HG03097 (cell line): ENCODE measurements at regions not wholly inside any gene's neighbourhood (a gene's known extent, or its start where the extent isn't known, plus 50 kb on each side); places are given as distances from the start of the nearest gene placed in this dataset.

Experiments used
- ATAC-seq: cut with Tn5 transposase; IDR thresholded peaks from one replicate; pipeline ENCODE4 v1.9.1; 2021; ENCODE audit not compliant: unreplicated experiment, low FRiP score

DNA sequence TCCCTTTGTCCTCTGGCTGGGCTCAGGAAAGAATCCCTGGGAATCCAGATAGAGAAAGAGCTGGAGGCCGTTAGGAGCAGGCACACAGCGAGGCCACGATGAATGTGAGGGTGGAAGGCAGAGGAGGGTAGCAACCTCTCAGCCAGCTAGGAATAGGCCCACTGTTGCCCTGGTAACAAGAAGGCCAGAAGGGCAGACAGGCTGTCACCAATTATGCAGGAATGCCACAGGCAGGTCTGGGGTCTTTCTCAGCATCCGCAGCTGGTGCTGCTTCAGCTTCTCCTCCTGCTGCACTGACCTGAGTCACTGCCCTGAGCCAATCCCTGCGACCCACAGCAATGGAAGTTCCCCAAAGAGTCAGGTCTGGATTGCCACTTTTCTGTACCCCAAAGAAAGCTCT lies 62.8 kb upstream of the C3orf80 start:
- ATAC-seq = no peak

DNA sequence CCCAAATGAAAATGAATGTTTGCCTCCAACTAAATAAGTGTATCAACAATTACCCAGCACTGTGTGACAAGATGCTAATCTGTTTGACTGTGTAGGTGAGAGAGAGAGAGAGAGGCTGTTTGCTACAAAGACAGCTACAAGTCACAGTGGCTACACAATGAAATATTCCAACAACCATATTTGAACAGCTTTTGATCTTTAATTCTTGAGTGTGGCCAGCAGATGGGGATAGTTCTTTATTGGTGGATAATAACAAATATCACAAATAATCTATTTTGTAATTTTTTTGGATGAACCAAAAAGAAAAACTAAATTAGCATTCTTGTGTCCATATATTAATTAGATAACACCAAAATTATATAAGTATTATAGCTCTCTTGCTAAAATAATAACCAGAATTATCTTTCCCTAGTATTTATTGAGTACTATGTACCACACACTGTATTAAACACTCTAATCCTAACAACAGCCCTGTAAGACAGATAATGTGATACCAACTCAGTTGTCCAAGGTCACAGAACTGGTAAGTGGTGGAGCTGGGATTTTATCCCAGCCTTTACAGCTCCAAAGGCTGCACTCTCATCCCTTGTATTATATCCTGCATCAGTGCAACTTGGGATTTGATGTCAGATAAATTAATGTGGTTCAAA lies 61.9 kb upstream of the C3orf80 start:
- no peak for ATAC-seq

DNA sequence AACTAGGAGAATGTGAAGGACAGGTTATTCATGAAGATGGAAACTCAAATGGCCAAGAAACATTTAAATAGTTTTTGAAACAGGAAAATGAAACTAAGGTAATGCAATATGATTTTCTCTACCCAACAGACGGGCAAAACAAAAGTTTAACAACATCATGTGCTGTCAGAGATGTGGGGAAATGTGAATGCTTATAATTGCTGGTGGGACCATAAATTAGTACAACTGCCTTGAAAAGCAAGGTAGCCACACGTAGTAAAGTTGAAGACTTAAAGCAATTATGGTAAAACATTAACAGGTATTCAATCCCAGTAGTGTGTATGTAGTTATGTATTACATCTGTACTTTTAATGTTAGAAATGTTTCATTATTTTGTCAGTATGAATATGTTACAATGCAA lies 57.0 kb upstream of the C3orf80 start:
- ATAC-seq = no peak

DNA sequence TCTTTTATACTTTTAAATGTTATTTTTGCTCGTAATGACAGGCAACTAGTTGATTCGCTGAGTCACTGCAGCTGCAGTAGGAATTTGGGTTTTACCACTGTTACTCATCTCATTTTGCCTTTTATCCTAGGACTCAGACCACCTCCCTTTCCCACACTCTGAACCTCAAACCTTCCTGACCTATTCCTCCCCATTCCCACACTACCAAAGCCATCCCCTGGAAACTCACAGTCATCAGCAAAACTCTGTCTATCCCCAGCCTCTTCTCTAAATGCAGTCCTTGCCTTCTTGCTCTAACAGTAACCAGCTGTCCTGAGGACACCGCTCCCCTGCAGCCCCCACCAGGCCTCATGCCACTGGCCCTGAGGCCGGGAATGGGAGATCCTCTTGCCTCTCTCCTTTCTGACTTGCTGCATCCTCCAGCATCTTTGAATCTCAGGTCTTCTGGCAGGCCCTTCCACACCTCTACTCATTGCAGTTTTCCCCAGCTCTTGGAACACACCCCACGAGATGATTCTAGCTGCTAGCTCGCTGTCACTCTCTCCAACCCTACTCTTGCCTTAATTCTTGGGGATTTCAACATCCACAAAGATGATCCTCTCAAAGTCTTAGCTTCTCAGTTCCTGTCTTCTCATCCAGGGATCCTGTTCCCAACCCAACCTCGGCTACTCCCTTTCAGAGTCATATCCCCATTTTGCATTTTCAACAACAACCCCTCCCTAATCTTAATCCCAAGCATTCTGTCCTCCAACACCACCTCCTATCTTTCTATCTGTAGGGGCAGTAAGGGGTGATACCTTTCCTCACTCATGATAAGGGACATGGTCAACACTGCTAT lies 55.9 kb upstream of the C3orf80 start:
- ATAC-seq = no peak

DNA sequence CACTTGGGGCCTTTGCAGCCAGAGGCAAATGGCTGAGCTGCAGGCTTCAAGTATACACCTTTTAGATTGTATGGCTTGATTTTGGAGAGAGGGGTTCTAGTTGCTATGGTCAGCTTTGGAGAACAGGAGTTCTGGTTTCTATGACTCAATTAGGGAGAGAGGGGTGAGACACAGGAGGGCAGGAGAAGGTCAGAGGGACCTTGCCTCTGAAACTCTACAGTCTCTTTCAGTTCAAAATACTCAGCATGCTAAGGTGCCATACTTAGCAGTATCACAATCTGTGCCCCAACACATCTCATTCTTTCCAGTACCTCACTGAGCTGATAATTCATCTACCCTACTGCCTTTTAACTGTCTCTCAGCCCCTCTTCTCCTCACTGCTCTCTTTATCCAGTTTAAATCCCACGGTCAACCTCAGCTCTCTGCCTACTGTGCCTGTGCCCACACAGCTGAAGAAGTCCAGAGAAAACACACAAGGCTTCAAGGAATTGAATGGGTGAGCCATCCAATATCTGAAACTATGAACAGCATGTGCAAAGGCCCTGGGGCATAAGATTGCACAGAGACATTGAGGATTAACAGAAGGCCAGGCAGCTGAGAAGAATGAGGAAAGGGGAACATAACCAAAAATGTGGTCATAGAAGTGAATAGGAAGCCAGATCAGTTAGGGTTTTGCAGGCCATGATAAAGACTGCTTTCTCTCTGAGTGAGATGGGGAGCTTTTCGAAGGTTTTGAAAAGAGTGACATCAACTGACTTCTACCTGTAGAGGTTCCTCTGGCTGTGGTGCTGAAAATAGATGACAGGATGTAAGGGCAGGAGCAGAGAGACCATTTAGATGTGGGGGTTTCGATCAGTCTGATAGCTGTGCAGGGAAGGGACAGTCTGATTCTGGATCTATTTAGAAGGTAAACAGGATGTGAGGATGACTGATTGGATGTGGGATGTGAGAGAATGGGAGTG lies 54.5 kb upstream of the C3orf80 start:
- no peak for ATAC-seq

DNA sequence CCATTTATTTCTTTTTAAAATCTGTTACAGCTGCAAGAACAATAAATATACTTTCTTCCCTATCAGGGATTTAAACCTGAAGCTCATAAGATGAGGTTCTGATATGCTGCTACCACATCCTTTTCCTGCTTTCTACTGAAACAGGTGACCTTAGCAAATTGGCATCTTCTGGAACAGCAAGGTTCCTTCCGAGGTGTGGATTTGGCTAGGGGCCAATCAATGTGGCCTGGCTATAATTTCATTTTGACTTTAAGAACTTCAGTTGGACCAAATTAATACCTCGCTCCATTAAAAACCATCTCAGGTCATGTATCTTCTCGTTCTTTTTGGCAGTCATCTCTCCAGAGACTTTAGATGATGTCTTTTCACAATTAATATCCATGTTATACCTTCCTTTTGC lies 53.4 kb upstream of the C3orf80 start:
- ATAC-seq = no peak

DNA sequence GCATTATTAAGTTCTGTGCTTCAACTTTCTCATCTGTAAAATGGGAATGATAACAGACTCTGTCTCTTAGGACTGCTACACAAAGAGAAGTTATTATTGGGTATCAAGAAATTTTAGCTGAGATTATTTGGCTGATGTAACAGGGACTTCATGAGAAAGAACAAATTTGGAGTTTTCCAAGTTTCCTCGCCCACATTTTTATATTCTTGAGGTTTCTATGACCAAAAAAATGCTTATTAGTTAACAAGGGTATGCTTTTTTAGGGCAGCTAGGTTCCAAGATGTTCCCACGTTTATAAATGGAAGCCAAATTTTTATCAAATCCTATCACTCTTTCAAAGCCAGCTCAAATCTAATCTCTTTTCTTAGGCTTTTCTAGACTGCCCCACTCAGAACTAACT lies 50.6 kb upstream of the C3orf80 start:
- ATAC-seq = no peak
